ENCODE measurements at regions not wholly inside any gene's neighbourhood (a gene's known extent, or its start where the extent isn't known, plus 50 kb on each side); places are given as distances from the start of the nearest gene placed in this dataset.
"Not testable (repeated sequence)": the region's sequence is repeated elsewhere in the genome, so short reads cannot be mapped to it uniquely, and the experiment has no call there.

GRCh38 chr7:67359900-67360299 lies 363.3 kb downstream of the TYW1 start:
- DNase-seq (ENCODE audit: low spot score): peak; percentile 53

- no peak for DNase-seq (ENCODE audit: low spot score)
These were observed 364.5 kb downstream of the TYW1 start for GRCh38 chr7:67361150-67361549.

GRCh38 chr7:67364441-67365017 lies 367.9 kb downstream of the TYW1 start:
- no peak for DNase-seq (ENCODE audit: low spot score)

- DNase-seq (ENCODE audit: low spot score): peak; percentile 80
These were observed 375.0 kb downstream of the TYW1 start for GRCh38 chr7:67371429-67372305.

GRCh38 chr7:67373389-67373788 lies 376.8 kb downstream of the TYW1 start:
- not testable (repeated sequence) for DNase-seq (ENCODE audit: low spot score)

- DNase-seq (ENCODE audit: low spot score): no peak
These were observed 378.8 kb downstream of the TYW1 start for GRCh38 chr7:67375427-67375826.

- peak; percentile 80 for DNase-seq (ENCODE audit: low spot score)
These were observed 381.6 kb downstream of the TYW1 start for GRCh38 chr7:67377939-67378862.

- no peak for DNase-seq (ENCODE audit: low spot score)
These were observed 383.7 kb downstream of the TYW1 start for GRCh38 chr7:67380326-67380725.

GRCh38 chr7:67380858-67381257 lies 384.2 kb downstream of the TYW1 start:
- no peak for DNase-seq (ENCODE audit: low spot score)

- no peak for DNase-seq (ENCODE audit: low spot score)
These were observed 391.2 kb downstream of the TYW1 start for GRCh38 chr7:67387851-67388250.

GRCh38 chr7:67391168-67391567 lies 394.5 kb downstream of the TYW1 start:
- no peak for DNase-seq (ENCODE audit: low spot score)

- DNase-seq (ENCODE audit: low spot score): no peak
These were observed 396.2 kb downstream of the TYW1 start for GRCh38 chr7:67392596-67393438.

- no peak for DNase-seq (ENCODE audit: low spot score)
These were observed 397.3 kb downstream of the TYW1 start for GRCh38 chr7:67393903-67394302.

GRCh38 chr7:67398916-67399315 lies 402.3 kb downstream of the TYW1 start:
- DNase-seq (ENCODE audit: low spot score): no peak

GRCh38 chr7:67401492-67401891 lies 404.9 kb downstream of the TYW1 start:
- no peak for DNase-seq (ENCODE audit: low spot score)

- peak; percentile 31 for DNase-seq (ENCODE audit: low spot score)
These were observed 405.6 kb downstream of the TYW1 start for GRCh38 chr7:67402280-67402679.

GRCh38 chr7:67406976-67407375 lies 410.3 kb downstream of the TYW1 start:
- DNase-seq (ENCODE audit: low spot score): no peak

- DNase-seq (ENCODE audit: low spot score): no peak
These were observed 410.9 kb downstream of the TYW1 start for GRCh38 chr7:67407392-67408071.

- no peak for DNase-seq (ENCODE audit: low spot score)
These were observed 411.5 kb downstream of the TYW1 start for GRCh38 chr7:67408109-67408508.

- no peak for DNase-seq (ENCODE audit: low spot score)
These were observed 417.0 kb downstream of the TYW1 start for GRCh38 chr7:67413670-67414069.

- no peak for DNase-seq (ENCODE audit: low spot score)
These were observed 418.2 kb downstream of the TYW1 start for GRCh38 chr7:67414858-67415257.

Measured in A172 (cell line).